K562 (cell line): ENCODE measurements at regions not wholly inside any gene's neighbourhood (a gene's known extent, or its start where the extent isn't known, plus 50 kb on each side); places are given as distances from the start of the nearest gene placed in this dataset.
A peak's percentile ranks its signal among the peaks of the same experiment; 100 is the strongest.

Experiments
- ATAC-seq: fragments of 200-7000 bp; cut with Tn5 transposase; 3 replicates; pipeline ENCODE4 v1.9.1; 2020; ENCODE audit warnings: moderate library complexity
- BruUV-seq: library from RNA; stranded (reverse); fragments of 400-500 nt; replicated peaks from 2 replicates; lab custom pipeline; 2021; lab: Mats Ljungman, UMichigan
- CTCF ChIA-PET: fragments of 300-600 bp; formaldehyde crosslinking; extraction: SDS; loops from one replicate; lab custom pipeline; 2021; ENCODE audit warnings: low intra/inter-chr PET ratio; lab: Yijun Ruan, JAX
- POLR2A ChIA-PET: fragments of 300-600, 350-650 bp; sonication (Branson Sonifier 250); formaldehyde crosslinking; extraction: SDS; loops from one replicate; lab custom pipeline; 2021; ENCODE audit warnings: antibody characterized with exemption, inconsistent platforms; lab: Yijun Ruan, JAX
- DNase-seq, 4 experiments: peaks; one replicate each; pipeline versions ENCODE4 v3.0.0 to v3.0.0-alpha.2; 2011 to 2018; ENCODE audit warnings: low spot score in 3 of 4, mixed read lengths in 3 of 4; ENCODE audit errors: extremely low read depth in 1 of 4
- FAIRE-seq: peaks from 2 replicates; lab custom pipeline; 2011; peaks lifted over from hg19 to GRCh38; lab: Jason Lieb, UNC
- H2AFZ ChIP-seq: 2 replicates; pipeline ENCODE4 v1.6.0; 2011; ENCODE audit warnings: low read depth, low read length, control low read depth, inconsistent platforms
- H3K27ac ChIP-seq: fragments of 200-600 bp; 3 replicates; pipeline ENCODE4 v1.8.0; 2011; ENCODE audit warnings: low read depth, mild to moderate bottlenecking, control low read depth, inconsistent platforms, low read length, moderate library complexity, mixed read lengths; ENCODE audit errors: extremely low read depth
- H3K27me3 ChIP-seq, 2 experiments: fragments of 300-600 bp in 1 of 2; 2 replicates in 1 of 2; 3 replicates in 1 of 2; pipeline versions ENCODE4 v1.6.0 to v1.8.0; 2011; ENCODE audit warnings: inconsistent platforms in 2 of 2, low read length in 2 of 2, mild to moderate bottlenecking in 1 of 2, mixed read lengths in 1 of 2, moderate library complexity in 1 of 2; ENCODE audit not compliant: control insufficient read depth in 2 of 2, insufficient read depth in 2 of 2
- H3K36me3 ChIP-seq: fragments of 300-600 bp; 3 replicates; pipeline ENCODE4 v1.8.0; 2011; ENCODE audit warnings: mild to moderate bottlenecking, low read length, inconsistent platforms; ENCODE audit not compliant: control insufficient read depth, insufficient read depth
- H3K4me1 ChIP-seq, 2 experiments: fragments of 200-600 bp in 1 of 2; replicated peaks in 1 of 2; 2 replicates in 1 of 2; 3 replicates in 1 of 2; pipeline versions ENCODE4 v1.5.1 to v1.8.0; 2011; ENCODE audit warnings: inconsistent platforms in 2 of 2, low read length in 2 of 2, mild to moderate bottlenecking in 1 of 2, mixed read lengths in 1 of 2, moderate library complexity in 1 of 2; ENCODE audit not compliant: control insufficient read depth in 2 of 2, insufficient read depth in 2 of 2
- H3K4me2 ChIP-seq: 2 replicates; pipeline ENCODE4 v1.6.1; 2011; ENCODE audit warnings: low read length, control low read depth, inconsistent platforms, mixed read lengths; ENCODE audit not compliant: insufficient read depth
- H3K4me3 ChIP-seq: fragments of 200-600 bp; sonication (generic), shearing (Covaris generic); 2 replicates; pipeline ENCODE4 v1.5.1; 2016; ENCODE audit warnings: control low read depth, inconsistent platforms
- H3K79me2 ChIP-seq: fragments of 200-600 bp; 3 replicates; pipeline ENCODE4 v1.8.0; 2011; ENCODE audit warnings: low read length, inconsistent platforms; ENCODE audit not compliant: control insufficient read depth, insufficient read depth
- H3K9ac ChIP-seq, 2 experiments: 2 replicates each; pipeline versions ENCODE4 v1.6.0 to v1.6.1; 2011; ENCODE audit warnings: low read depth in 2 of 2, low read length in 2 of 2, control low read depth in 1 of 2, inconsistent platforms in 1 of 2, mild to moderate bottlenecking in 1 of 2, mixed read lengths in 1 of 2; ENCODE audit not compliant: insufficient read depth in 1 of 2
- H3K9me1 ChIP-seq: one replicate; pipeline ENCODE4 v1.6.0; 2011; ENCODE audit warnings: inconsistent platforms, mild to moderate bottlenecking, low read length, moderate library complexity; ENCODE audit not compliant: control insufficient read depth, insufficient read depth
- H3K9me3 ChIP-seq: replicated peaks from 2 replicates; pipeline ENCODE4 v1.5.1; 2011; ENCODE audit warnings: low read depth, low read length, inconsistent platforms; ENCODE audit not compliant: control insufficient read depth, insufficient read depth
- H4K20me1 ChIP-seq: replicated peaks from 2 replicates; pipeline ENCODE4 v1.6.1; 2011; ENCODE audit warnings: low read length, inconsistent platforms, mixed read lengths; ENCODE audit not compliant: control insufficient read depth, insufficient read depth
- BACH1 ChIP-seq: fragments of 200-800 bp; sonication (Bioruptor generic); IDR thresholded peaks from 2 replicates; pipeline ENCODE4 v1.6.1; 2016; ENCODE audit warnings: missing genetic modification characterization, missing compliant biosample characterization
- BMI1 ChIP-seq: fragments of 150-350 bp; IDR thresholded peaks from 2 replicates; pipeline ENCODE4 v1.6.1; 2014; ENCODE audit warnings: low read length
- KLF6 ChIP-seq: fragments of 250-450 bp; sonication (Bioruptor Pico); IDR thresholded peaks from 2 replicates; pipeline ENCODE4 v1.4.0; 2020; ENCODE audit warnings: mild to moderate bottlenecking, moderate library complexity, borderline replicate concordance
- RAD21 ChIP-seq, 2 experiments: fragments of 250-450 bp in 1 of 2; fragments of 450-650 bp in 1 of 2; sonication (Bioruptor Pico) in 1 of 2; formaldehyde crosslinking in 1 of 2; IDR thresholded peaks in 1 of 2; conservative IDR thresholded peaks in 1 of 2; 2 replicates each; pipeline versions ENCODE4 v1.4.0 to v1.8.0; 2020 to 2022; ENCODE audit warnings: mild to moderate bottlenecking in 2 of 2, moderate library complexity in 1 of 2
- STAT5B ChIP-seq: fragments of 250-450 bp; sonication (Bioruptor Pico); IDR thresholded peaks from 2 replicates; pipeline ENCODE4 v1.8.0; 2021; ENCODE audit warnings: mild to moderate bottlenecking, inconsistent platforms
- ZNF121 ChIP-seq: sonication (generic); formaldehyde crosslinking; conservative IDR thresholded peaks from 2 replicates; pipeline ENCODE4 v1.8.0; 2022; ENCODE audit warnings: missing genetic modification reagents
- WGBS: fragments of 100-300 bp; shearing (Covaris generic); methylation state at CpG from one replicate; pipeline ENCODE4 v1.1.6; 2016; ENCODE audit warnings: low coverage, mixed read lengths; ENCODE audit not compliant: insufficient coverage; ENCODE audit errors: missing lambda C conversion rate; 5-methylcytosine and 5-hydroxymethylcytosine counted together
- in situ Hi-C: fragments of 300-500 bp; cut with MboI; formaldehyde crosslinking; loops from 4 replicates; pipeline ENCODE4 v1.15.0; 2018; ENCODE audit warnings: inconsistent platforms, mixed read lengths
- intact Hi-C: fragments of 100-400 bp; cut with micrococcal nuclease; formaldehyde crosslinking; loops from 2 replicates; pipeline ENCODE4 v1.14.2; 2022
- TF ChIP-seq, protein P1 (sequence below), 2 experiments: fragments of 450-650 bp; conservative IDR thresholded peaks; 2 replicates each; pipeline ENCODE4 v1.6.1; 2017; ENCODE audit warnings: mild to moderate bottlenecking in 2 of 2, moderate library complexity in 2 of 2
- TF ChIP-seq, protein P2 (sequence below): fragments of 450-650 bp; IDR thresholded peaks from 2 replicates; pipeline ENCODE4 v1.6.1; 2017; ENCODE audit warnings: antibody characterized with exemption, mild to moderate bottlenecking
- TF ChIP-seq, protein P3 (sequence below): fragments of 450-650 bp; IDR thresholded peaks from 2 replicates; pipeline ENCODE4 v1.6.1; 2017; ENCODE audit warnings: antibody characterized with exemption
- TF ChIP-seq, protein P4 (sequence below): sonication (generic); formaldehyde crosslinking; IDR thresholded peaks from 2 replicates; pipeline ENCODE4 v1.8.0; 2022; ENCODE audit warnings: missing genetic modification reagents, mild to moderate bottlenecking, moderate library complexity, borderline replicate concordance

DNA sequence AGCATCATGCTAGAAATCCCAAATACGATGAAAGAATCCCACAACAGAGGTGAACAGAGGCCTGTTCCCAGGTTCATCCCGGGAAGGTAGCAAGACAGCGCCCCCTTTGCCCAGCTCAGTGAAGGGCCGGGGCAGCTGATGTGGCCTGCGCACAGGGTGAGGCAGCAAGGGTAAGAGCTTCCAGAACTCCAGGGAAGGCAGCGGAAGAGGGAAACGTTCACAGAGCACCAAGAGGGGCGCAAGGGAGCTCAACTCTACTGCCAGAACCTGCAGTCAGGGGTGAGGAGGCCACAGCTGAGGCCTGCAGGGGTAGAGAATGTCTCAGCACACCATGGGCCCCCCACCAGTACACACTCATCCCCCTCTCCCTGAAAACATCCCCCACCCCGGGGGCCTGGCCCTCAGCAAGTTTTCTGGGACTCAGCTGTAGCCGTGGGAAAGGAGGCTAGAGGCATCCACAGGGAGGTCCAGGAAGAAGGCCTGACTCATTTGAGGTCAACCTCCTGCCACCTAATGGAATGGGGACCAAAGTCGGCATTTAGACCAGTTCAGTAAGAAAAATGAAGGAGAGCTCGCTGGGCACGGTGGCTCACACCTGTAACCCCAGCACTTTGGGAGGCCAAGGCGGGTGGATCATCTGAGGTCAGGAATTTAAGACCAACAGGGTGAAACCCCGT is 95.6 kb upstream of the ASAP2 start:
- H3K36me3 ChIP-seq: no peaks in the 10 kb centered on the region
- no peaks in the 10 kb centered on the region for H3K27me3 ChIP-seq
- CTCF ChIA-PET: interaction anchor here (0.9 kb wide), 1 partner anchor 145 kb away, joined by 3 read pairs; no protein-coding TSS in a partner anchor
- POLR2A ChIA-PET: interaction anchor here (0.6 to 1.3 kb wide), 3 partner anchors 183 to 386 kb away, joined by 3 to 4 read pairs (median 4); no protein-coding TSS in a partner anchor
- intact Hi-C loops (loop anchor here (5.0 to 10.0 kb wide), 2 partner anchors 239 to 596 kb away; no protein-coding TSS in a partner anchor), in situ Hi-C loops (no loop called here)
- no peak overlapping the region for H3K9ac ChIP-seq
- DNase-seq (peak in 3 of 4 experiments; percentile 37 to 48 (median 40)), ATAC-seq (peak; percentile 83), FAIRE-seq (no peak)
- H3K79me2 ChIP-seq: no peaks in the 10 kb centered on the region
- 69% methylated on average over 14 of the region's 15 CpGs for WGBS
- H2AFZ ChIP-seq: peak overlapping the region; percentile 53; the same call in 1 of the 2 replicates
- H3K4me1 ChIP-seq: peaks cover 11 to 12% of the 10 kb centered on the region in 2 experiments; a peak in 4 of 5 replicates
- H4K20me1 ChIP-seq: no peaks in the 10 kb centered on the region
- H3K4me2 ChIP-seq: no peak overlapping the region
- no peak overlapping the region for H3K27ac ChIP-seq
- H3K4me3 ChIP-seq: no peak overlapping the region
- no peaks in the 10 kb centered on the region for H3K9me3 ChIP-seq
- BruUV-seq: no TSS peak
- no peaks in the 10 kb centered on the region for H3K9me1 ChIP-seq
- TF ChIP-seq KLF6 (no peak), ZNF121 (CRISPR knock-in tag) (no peak), BMI1 (no peak), STAT5B (no peak), BACH1 (tag) (no peak), RAD21 (CRISPR knock-in tag; conservative IDR thresholded peaks at IDR 0.05 in 1 of 2, IDR thresholded peaks at IDR 0.05 in 1 of 2) (peak in 1 of 2 experiments; percentile 60; a peak in 3 of 4 replicates)
- TF ChIP-seq, protein P1, sequence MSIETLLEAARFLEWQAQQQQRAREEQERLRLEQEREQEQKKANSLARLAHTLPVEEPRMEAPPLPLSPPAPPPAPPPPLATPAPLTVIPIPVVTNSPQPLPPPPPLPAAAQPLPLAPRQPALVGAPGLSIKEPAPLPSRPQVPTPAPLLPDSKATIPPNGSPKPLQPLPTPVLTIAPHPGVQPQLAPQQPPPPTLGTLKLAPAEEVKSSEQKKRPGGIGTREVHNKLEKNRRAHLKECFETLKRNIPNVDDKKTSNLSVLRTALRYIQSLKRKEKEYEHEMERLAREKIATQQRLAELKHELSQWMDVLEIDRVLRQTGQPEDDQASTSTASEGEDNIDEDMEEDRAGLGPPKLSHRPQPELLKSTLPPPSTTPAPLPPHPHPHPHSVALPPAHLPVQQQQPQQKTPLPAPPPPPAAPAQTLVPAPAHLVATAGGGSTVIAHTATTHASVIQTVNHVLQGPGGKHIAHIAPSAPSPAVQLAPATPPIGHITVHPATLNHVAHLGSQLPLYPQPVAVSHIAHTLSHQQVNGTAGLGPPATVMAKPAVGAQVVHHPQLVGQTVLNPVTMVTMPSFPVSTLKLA (conservative IDR thresholded peaks at IDR 0.05): no peak
- TF ChIP-seq, protein P2, sequence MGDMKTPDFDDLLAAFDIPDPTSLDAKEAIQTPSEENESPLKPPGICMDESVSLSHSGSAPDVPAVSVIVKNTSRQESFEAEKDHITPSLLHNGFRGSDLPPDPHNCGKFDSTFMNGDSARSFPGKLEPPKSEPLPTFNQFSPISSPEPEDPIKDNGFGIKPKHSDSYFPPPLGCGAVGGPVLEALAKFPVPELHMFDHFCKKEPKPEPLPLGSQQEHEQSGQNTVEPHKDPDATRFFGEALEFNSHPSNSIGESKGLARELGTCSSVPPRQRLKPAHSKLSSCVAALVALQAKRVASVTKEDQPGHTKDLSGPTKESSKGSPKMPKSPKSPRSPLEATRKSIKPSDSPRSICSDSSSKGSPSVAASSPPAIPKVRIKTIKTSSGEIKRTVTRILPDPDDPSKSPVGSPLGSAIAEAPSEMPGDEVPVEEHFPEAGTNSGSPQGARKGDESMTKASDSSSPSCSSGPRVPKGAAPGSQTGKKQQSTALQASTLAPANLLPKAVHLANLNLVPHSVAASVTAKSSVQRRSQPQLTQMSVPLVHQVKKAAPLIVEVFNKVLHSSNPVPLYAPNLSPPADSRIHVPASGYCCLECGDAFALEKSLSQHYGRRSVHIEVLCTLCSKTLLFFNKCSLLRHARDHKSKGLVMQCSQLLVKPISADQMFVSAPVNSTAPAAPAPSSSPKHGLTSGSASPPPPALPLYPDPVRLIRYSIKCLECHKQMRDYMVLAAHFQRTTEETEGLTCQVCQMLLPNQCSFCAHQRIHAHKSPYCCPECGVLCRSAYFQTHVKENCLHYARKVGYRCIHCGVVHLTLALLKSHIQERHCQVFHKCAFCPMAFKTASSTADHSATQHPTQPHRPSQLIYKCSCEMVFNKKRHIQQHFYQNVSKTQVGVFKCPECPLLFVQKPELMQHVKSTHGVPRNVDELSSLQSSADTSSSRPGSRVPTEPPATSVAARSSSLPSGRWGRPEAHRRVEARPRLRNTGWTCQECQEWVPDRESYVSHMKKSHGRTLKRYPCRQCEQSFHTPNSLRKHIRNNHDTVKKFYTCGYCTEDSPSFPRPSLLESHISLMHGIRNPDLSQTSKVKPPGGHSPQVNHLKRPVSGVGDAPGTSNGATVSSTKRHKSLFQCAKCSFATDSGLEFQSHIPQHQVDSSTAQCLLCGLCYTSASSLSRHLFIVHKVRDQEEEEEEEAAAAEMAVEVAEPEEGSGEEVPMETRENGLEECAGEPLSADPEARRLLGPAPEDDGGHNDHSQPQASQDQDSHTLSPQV: no peak
- TF ChIP-seq, protein P3, sequence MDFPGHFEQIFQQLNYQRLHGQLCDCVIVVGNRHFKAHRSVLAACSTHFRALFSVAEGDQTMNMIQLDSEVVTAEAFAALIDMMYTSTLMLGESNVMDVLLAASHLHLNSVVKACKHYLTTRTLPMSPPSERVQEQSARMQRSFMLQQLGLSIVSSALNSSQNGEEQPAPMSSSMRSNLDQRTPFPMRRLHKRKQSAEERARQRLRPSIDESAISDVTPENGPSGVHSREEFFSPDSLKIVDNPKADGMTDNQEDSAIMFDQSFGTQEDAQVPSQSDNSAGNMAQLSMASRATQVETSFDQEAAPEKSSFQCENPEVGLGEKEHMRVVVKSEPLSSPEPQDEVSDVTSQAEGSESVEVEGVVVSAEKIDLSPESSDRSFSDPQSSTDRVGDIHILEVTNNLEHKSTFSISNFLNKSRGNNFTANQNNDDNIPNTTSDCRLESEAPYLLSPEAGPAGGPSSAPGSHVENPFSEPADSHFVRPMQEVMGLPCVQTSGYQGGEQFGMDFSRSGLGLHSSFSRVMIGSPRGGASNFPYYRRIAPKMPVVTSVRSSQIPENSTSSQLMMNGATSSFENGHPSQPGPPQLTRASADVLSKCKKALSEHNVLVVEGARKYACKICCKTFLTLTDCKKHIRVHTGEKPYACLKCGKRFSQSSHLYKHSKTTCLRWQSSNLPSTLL: no peak
- TF ChIP-seq, protein P4, sequence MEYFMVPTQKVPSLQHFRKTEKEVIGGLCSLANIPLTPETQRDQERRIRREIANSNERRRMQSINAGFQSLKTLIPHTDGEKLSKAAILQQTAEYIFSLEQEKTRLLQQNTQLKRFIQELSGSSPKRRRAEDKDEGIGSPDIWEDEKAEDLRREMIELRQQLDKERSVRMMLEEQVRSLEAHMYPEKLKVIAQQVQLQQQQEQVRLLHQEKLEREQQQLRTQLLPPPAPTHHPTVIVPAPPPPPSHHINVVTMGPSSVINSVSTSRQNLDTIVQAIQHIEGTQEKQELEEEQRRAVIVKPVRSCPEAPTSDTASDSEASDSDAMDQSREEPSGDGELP (CRISPR knock-in tag): peak; percentile 46; the same call in 1 of the 2 replicates
